ENCODE measurements at regions not wholly inside any gene's neighbourhood (a gene's known extent, or its start where the extent isn't known, plus 50 kb on each side); places are given as distances from the start of the nearest gene placed in this dataset.

GRCh38 chr15:93179072-93179471 lies 90.1 kb upstream of the RGMA start:
- POLR2A ChIA-PET = no interaction called here
- CTCF ChIA-PET = no interaction called here
- no peak for DNase-seq

GRCh38 chr15:93178371-93178770 lies 89.4 kb upstream of the RGMA start:
- Mint-ChIP-seq H3K27ac (no peak overlapping the region), H3K27me3 (peaks cover 7% of the 10 kb centered on the region), H3K4me1 (ENCODE audit: low read depth) (no peaks in the 10 kb centered on the region), H3K36me3 (ENCODE audit: low read depth) (no peaks in the 10 kb centered on the region), H3K4me3 (no peak overlapping the region), H3K9me3 (no peaks in the 10 kb centered on the region)
- ChIA-PET CTCF (no interaction called here), POLR2A (no interaction called here)
- TF ChIP-seq CTCF (IDR thresholded peaks at IDR 0.05) = no peak
- intact Hi-C loops (cut with micrococcal nuclease) = no loop called here
- ATAC-seq (no peak), DNase-seq (no peak)

More at GRCh38 chr15:93179072-93179471, 90.1 kb upstream of the RGMA start:
- no peak overlapping the region for H3K27ac Mint-ChIP-seq
- intact Hi-C loops (cut with micrococcal nuclease) = no loop called here
- H3K4me1 Mint-ChIP-seq (ENCODE audit: low read depth) = no peaks in the 10 kb centered on the region
- no peak overlapping the region for H3K4me3 Mint-ChIP-seq
- TF ChIP-seq CTCF (IDR thresholded peaks at IDR 0.05) = no peak
- H3K9me3 Mint-ChIP-seq = no peaks in the 10 kb centered on the region
- ATAC-seq = no peak
- H3K27me3 Mint-ChIP-seq = peaks cover 6% of the 10 kb centered on the region
- H3K36me3 Mint-ChIP-seq (ENCODE audit: low read depth) = no peaks in the 10 kb centered on the region

DNA sequence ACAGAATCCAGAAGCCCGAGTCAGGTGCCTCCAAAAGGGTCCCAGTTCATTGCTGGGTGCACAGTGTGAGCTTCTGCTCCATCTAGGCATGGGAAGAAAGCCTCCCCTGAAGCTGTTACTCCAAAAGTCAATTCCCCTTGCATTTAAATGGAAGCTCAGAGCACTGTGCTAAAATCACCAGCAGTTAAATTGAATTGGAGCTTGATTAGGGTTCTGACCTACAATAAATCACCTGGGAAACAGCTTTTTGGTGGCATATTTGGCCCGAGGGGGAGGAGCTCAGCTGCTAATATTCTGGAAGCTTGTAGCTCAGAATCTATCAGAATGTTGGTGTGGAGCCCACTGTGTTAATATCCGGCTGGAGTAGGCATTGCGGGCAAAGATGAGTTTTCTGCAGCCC lies 87.1 kb upstream of the RGMA start:
- no peak overlapping the region for H3K4me3 Mint-ChIP-seq
- no peaks in the 10 kb centered on the region for H3K4me1 Mint-ChIP-seq (ENCODE audit: low read depth)
- ChIA-PET CTCF (no interaction called here), POLR2A (no interaction called here)
- intact Hi-C loops (cut with micrococcal nuclease) = no loop called here
- H3K27ac Mint-ChIP-seq = no peak overlapping the region
- H3K9me3 Mint-ChIP-seq = no peaks in the 10 kb centered on the region
- ATAC-seq (no peak), DNase-seq (no peak)
- no peak for TF ChIP-seq CTCF (IDR thresholded peaks at IDR 0.05)
- H3K27me3 Mint-ChIP-seq = peaks cover 7% of the 10 kb centered on the region
- no peaks in the 10 kb centered on the region for H3K36me3 Mint-ChIP-seq (ENCODE audit: low read depth)

DNA sequence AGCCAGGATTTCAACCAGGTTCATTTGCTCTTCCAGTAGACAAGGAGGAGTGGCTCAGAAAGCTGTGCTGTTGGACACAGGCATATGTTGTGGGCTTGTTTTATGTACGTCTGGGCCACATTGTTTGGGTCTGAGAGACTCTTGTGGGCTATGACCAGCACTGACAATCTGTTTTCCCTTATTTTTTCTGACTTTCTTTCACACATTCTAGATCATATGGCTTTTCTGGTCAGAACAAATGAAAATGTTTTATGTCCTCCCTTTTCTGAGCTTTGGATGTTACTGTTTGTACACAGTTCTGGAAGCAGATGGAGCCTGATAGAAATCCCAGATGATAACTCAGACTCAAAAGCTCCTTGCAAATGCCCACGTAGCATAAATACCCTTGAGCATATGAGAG lies 85.8 kb upstream of the RGMA start:
- Mint-ChIP-seq H3K4me3 (no peak overlapping the region), H3K9me3 (no peaks in the 10 kb centered on the region), H3K4me1 (ENCODE audit: low read depth) (no peaks in the 10 kb centered on the region), H3K27me3 (peaks cover 7% of the 10 kb centered on the region), H3K36me3 (ENCODE audit: low read depth) (no peaks in the 10 kb centered on the region), H3K27ac (no peak overlapping the region)
- ChIA-PET CTCF (interaction anchor here (0.7 to 1.1 kb wide), 2 partner anchors 87 to 307 kb away, joined by 3 read pairs; no protein-coding TSS in a partner anchor), POLR2A (no interaction called here)
- ATAC-seq = no peak
- no peak for TF ChIP-seq CTCF (IDR thresholded peaks at IDR 0.05)
- intact Hi-C loops (cut with micrococcal nuclease) = no loop called here
- no peak for DNase-seq

DNA sequence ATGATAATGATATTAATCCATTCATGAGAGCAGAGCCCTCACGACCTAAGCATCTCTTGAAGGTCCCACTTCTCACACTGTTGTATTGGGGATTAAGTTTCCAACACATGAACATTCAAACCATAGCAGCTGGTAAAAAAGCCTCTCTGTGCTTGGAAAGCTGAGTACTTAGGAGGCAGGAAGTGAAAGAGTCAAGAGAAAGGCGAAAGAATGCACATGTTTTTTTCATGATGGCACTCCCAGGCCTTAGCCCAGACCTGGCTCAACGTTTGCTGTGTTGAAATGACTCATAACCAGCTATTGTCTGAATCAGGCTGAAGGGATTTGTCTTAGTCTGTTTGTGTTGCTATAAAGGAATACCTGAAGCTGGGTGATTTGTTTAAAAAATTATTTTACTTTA lies 84.4 kb upstream of the RGMA start:
- H3K27me3 Mint-ChIP-seq = peaks cover 7% of the 10 kb centered on the region

More for the DNA sequence above, 84.4 kb upstream of the RGMA start:
- ATAC-seq = no peak
- Mint-ChIP-seq H3K9me3 (no peaks in the 10 kb centered on the region), H3K4me3 (no peak overlapping the region), H3K36me3 (ENCODE audit: low read depth) (no peaks in the 10 kb centered on the region), H3K27ac (no peak overlapping the region), H3K4me1 (ENCODE audit: low read depth) (no peaks in the 10 kb centered on the region)
- CTCF ChIA-PET = no interaction called here
- POLR2A ChIA-PET = no interaction called here
- TF ChIP-seq CTCF (IDR thresholded peaks at IDR 0.05) = no peak
- intact Hi-C loops (cut with micrococcal nuclease) = no loop called here
- DNase-seq = no peak
